Skeletal muscle satellite cell (primary cell): ENCODE measurements at regions not wholly inside any gene's neighbourhood (a gene's known extent, or its start where the extent isn't known, plus 50 kb on each side); places are given as distances from the start of the nearest gene placed in this dataset.
"Not testable (repeated sequence)": the region's sequence is repeated elsewhere in the genome, so short reads cannot be mapped to it uniquely, and the experiment has no call there.

Source experiments
- H3K27me3 ChIP-seq: 2 replicates; pipeline ENCODE4 v1.7.0; 2013; ENCODE audit warnings: low read length; ENCODE audit not compliant: control insufficient read depth, insufficient read depth
- H3K36me3 ChIP-seq: 2 replicates; pipeline ENCODE4 v1.7.0; 2013; ENCODE audit warnings: mild to moderate bottlenecking, control low read depth, low read length; ENCODE audit not compliant: insufficient read depth
- H3K4me1 ChIP-seq: 2 replicates; pipeline ENCODE4 v1.7.0; 2013; ENCODE audit warnings: low read length; ENCODE audit not compliant: control insufficient read depth, insufficient read depth
- H3K4me2 ChIP-seq: 2 replicates; pipeline ENCODE4 v1.7.0; 2013; ENCODE audit warnings: mild to moderate bottlenecking, low read length
- H3K4me3 ChIP-seq: 2 replicates; pipeline ENCODE4 v1.7.0; 2013; ENCODE audit warnings: low read length
- H3K9ac ChIP-seq: 2 replicates; pipeline ENCODE4 v1.7.0; 2013; ENCODE audit warnings: mild to moderate bottlenecking, low read depth, low read length, moderate library complexity
- H3K9me3 ChIP-seq: replicated peaks from 2 replicates; pipeline ENCODE4 v1.7.0; 2013; ENCODE audit warnings: mild to moderate bottlenecking, control low read depth, low read length

GRCh38 chr12:124086299-124086898 is 113.4 kb downstream of the ZNF664 start:
- no peak overlapping the region for H3K4me3 ChIP-seq
- no peak overlapping the region for H3K9ac ChIP-seq
- H3K4me2 ChIP-seq, result no peak overlapping the region
- H3K4me1 ChIP-seq, result no peaks in the 10 kb centered on the region
- no peaks in the 10 kb centered on the region for H3K36me3 ChIP-seq
- peaks cover 11% of the 10 kb centered on the region for H3K27me3 ChIP-seq
- no peaks in the 10 kb centered on the region for H3K9me3 ChIP-seq

- Histone ChIP-seq H3K4me2 (no peak overlapping the region), H3K4me1 (no peaks in the 10 kb centered on the region), H3K27me3 (peaks cover 11% of the 10 kb centered on the region), H3K9me3 (no peaks in the 10 kb centered on the region), H3K36me3 (no peaks in the 10 kb centered on the region), H3K4me3 (no peak overlapping the region), H3K9ac (no peak overlapping the region)
Measured at GRCh38 chr12:124087266-124088051, 114.4 kb downstream of the ZNF664 start.

GRCh38 chr12:124088217-124088907 is 115.3 kb downstream of the ZNF664 start:
- no peaks in the 10 kb centered on the region for H3K36me3 ChIP-seq
- peaks cover 11% of the 10 kb centered on the region for H3K27me3 ChIP-seq
- no peaks in the 10 kb centered on the region for H3K4me1 ChIP-seq
- H3K9me3 ChIP-seq, result no peaks in the 10 kb centered on the region
- no peak overlapping the region for H3K4me2 ChIP-seq
- H3K4me3 ChIP-seq, result no peak overlapping the region
- H3K9ac ChIP-seq, result no peak overlapping the region

GRCh38 chr12:124089181-124089914 is 116.3 kb downstream of the ZNF664 start:
- H3K9me3 ChIP-seq, H3K4me3 ChIP-seq, H3K9ac ChIP-seq, H3K4me2 ChIP-seq, H3K4me1 ChIP-seq, H3K36me3 ChIP-seq: not testable (repeated sequence)
- peaks cover 14% of the 10 kb centered on the region for H3K27me3 ChIP-seq

- no peak overlapping the region for H3K4me2 ChIP-seq
- no peaks in the 10 kb centered on the region for H3K4me1 ChIP-seq
- no peak overlapping the region for H3K9ac ChIP-seq
- H3K27me3 ChIP-seq, result peaks cover 19% of the 10 kb centered on the region
- no peaks in the 10 kb centered on the region for H3K36me3 ChIP-seq
- H3K4me3 ChIP-seq, result no peak overlapping the region
- H3K9me3 ChIP-seq, result no peaks in the 10 kb centered on the region
Measured at GRCh38 chr12:124091835-124092234, 118.8 kb downstream of the ZNF664 start.

GRCh38 chr12:124092532-124092931 is 119.5 kb downstream of the ZNF664 start:
- H3K4me2 ChIP-seq, H3K9me3 ChIP-seq, H3K36me3 ChIP-seq: not testable (repeated sequence)

GRCh38 chr12:124093297-124093696 is 120.3 kb downstream of the ZNF664 start:
- H3K4me2 ChIP-seq, result no peak overlapping the region
- peaks cover 20% of the 10 kb centered on the region for H3K27me3 ChIP-seq
- no peaks in the 10 kb centered on the region for H3K9me3 ChIP-seq
- H3K36me3 ChIP-seq, result no peaks in the 10 kb centered on the region
- no peak overlapping the region for H3K4me3 ChIP-seq
- H3K4me1 ChIP-seq, result peaks cover 7% of the 10 kb centered on the region
- no peak overlapping the region for H3K9ac ChIP-seq

More at GRCh38 chr12:124092532-124092931, 119.5 kb downstream of the ZNF664 start:
- not testable (repeated sequence) for H3K4me3 ChIP-seq, H3K4me1 ChIP-seq, H3K9ac ChIP-seq
- peaks cover 19% of the 10 kb centered on the region for H3K27me3 ChIP-seq

- H3K4me1 ChIP-seq, result peaks cover 7% of the 10 kb centered on the region
- H3K36me3 ChIP-seq, result no peaks in the 10 kb centered on the region
- no peak overlapping the region for H3K4me2 ChIP-seq
- no peaks in the 10 kb centered on the region for H3K9me3 ChIP-seq
- no peak overlapping the region for H3K9ac ChIP-seq
- peaks cover 27% of the 10 kb centered on the region for H3K27me3 ChIP-seq
- H3K4me3 ChIP-seq, result no peak overlapping the region
Measured at GRCh38 chr12:124094188-124094587, 121.2 kb downstream of the ZNF664 start.

GRCh38 chr12:124094733-124095132 is 121.7 kb downstream of the ZNF664 start:
- peaks cover 7% of the 10 kb centered on the region for H3K4me1 ChIP-seq
- H3K9ac ChIP-seq, result no peak overlapping the region
- H3K27me3 ChIP-seq, result peaks cover 30% of the 10 kb centered on the region
- H3K4me3 ChIP-seq, result no peak overlapping the region
- H3K36me3 ChIP-seq, result no peaks in the 10 kb centered on the region
- no peaks in the 10 kb centered on the region for H3K9me3 ChIP-seq
- H3K4me2 ChIP-seq, result no peak overlapping the region

- no peaks in the 10 kb centered on the region for H3K9me3 ChIP-seq
- no peak overlapping the region for H3K4me2 ChIP-seq
- H3K36me3 ChIP-seq, result no peaks in the 10 kb centered on the region
- no peak overlapping the region for H3K9ac ChIP-seq
- H3K27me3 ChIP-seq, result peaks cover 28% of the 10 kb centered on the region
- no peak overlapping the region for H3K4me3 ChIP-seq
- H3K4me1 ChIP-seq, result peaks cover 7% of the 10 kb centered on the region
Measured at GRCh38 chr12:124096109-124096508, 123.1 kb downstream of the ZNF664 start.

GRCh38 chr12:124096869-124097434 is 123.9 kb downstream of the ZNF664 start:
- Histone ChIP-seq H3K9ac (no peak overlapping the region), H3K4me2 (no peak overlapping the region), H3K9me3 (no peaks in the 10 kb centered on the region), H3K36me3 (no peaks in the 10 kb centered on the region), H3K27me3 (peaks cover 28% of the 10 kb centered on the region), H3K4me1 (peaks cover 7% of the 10 kb centered on the region), H3K4me3 (no peak overlapping the region)
